ENCODE measurements at regions not wholly inside any gene's neighbourhood (a gene's known extent, or its start where the extent isn't known, plus 50 kb on each side); places are given as distances from the start of the nearest gene placed in this dataset.

- H3K4me2 ChIP-seq (ENCODE audit: low read depth, low read length, poor library complexity, severe bottlenecking): no peak overlapping the region
- H3K4me1 ChIP-seq (ENCODE audit: insufficient read depth, low read length, poor library complexity, severe bottlenecking): no peaks in the 10 kb centered on the region
- TF ChIP-seq EZH2phosphoT487 (IDR thresholded peaks at IDR 0.05; ENCODE audit: borderline replicate concordance) (no peak), CTCF (conservative IDR thresholded peaks at IDR 0.05; ENCODE audit: low read length) (no peak)
- H3K4me3 ChIP-seq (ENCODE audit: low read length, poor library complexity, severe bottlenecking): no peak overlapping the region
- H3K36me3 ChIP-seq (ENCODE audit: insufficient read depth, low read length): no peaks in the 10 kb centered on the region
- no peak overlapping the region for H2AFZ ChIP-seq (ENCODE audit: low read length)
- no peak overlapping the region for H3K9ac ChIP-seq (ENCODE audit: low read depth, low read length, poor library complexity, severe bottlenecking)
- no peaks in the 10 kb centered on the region for H3K9me3 ChIP-seq (ENCODE audit: insufficient read depth, low read depth, low read length)
- H3K79me2 ChIP-seq (ENCODE audit: insufficient read depth, low read length): no peaks in the 10 kb centered on the region
- no peaks in the 10 kb centered on the region for H3K9me2 ChIP-seq (replicated peaks; ENCODE audit: low read depth, low read length)
- no peaks in the 10 kb centered on the region for H3F3A ChIP-seq (ENCODE audit: low read depth)
- no peaks in the 10 kb centered on the region for H4K20me1 ChIP-seq (ENCODE audit: insufficient read depth, low read length, poor library complexity, severe bottlenecking)
- no peaks in the 10 kb centered on the region for H3K27me3 ChIP-seq (ENCODE audit: insufficient read depth, low read length, poor library complexity, severe bottlenecking)
These were observed 155.3 kb upstream of the HAND2 start for GRCh38 chr4:173685165-173685830.

DNA sequence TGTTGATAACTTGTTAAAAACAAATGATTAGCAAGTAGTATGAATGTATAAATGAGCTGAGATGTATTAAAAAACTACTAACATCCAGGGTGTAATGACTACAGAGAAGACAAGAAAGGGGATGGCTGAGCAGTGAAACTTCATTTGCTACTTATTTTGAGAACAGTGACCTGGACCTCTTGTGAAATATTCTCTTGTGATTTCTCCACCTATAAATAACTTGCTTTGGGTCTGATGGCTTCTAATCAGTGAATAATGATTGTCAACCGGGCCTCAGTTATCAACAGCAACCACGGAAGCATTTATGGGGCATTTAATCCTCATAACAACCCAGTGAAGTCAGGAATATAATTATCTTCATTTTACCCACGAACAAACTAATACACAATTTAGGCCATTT is 154.2 kb upstream of the HAND2 start:
- Histone ChIP-seq H3K9ac (ENCODE audit: low read depth, low read length, poor library complexity, severe bottlenecking) (no peak overlapping the region), H3F3A (ENCODE audit: low read depth) (no peaks in the 10 kb centered on the region), H3K36me3 (ENCODE audit: insufficient read depth, low read length) (no peaks in the 10 kb centered on the region), H3K9me3 (ENCODE audit: insufficient read depth, low read depth, low read length) (no peaks in the 10 kb centered on the region), H3K27me3 (ENCODE audit: insufficient read depth, low read length, poor library complexity, severe bottlenecking) (no peaks in the 10 kb centered on the region), H4K20me1 (ENCODE audit: insufficient read depth, low read length, poor library complexity, severe bottlenecking) (no peaks in the 10 kb centered on the region), H3K79me2 (ENCODE audit: insufficient read depth, low read length) (no peaks in the 10 kb centered on the region), H3K4me2 (ENCODE audit: low read depth, low read length, poor library complexity, severe bottlenecking) (no peak overlapping the region), H3K4me1 (ENCODE audit: insufficient read depth, low read length, poor library complexity, severe bottlenecking) (no peaks in the 10 kb centered on the region), H3K4me3 (ENCODE audit: low read length, poor library complexity, severe bottlenecking) (no peak overlapping the region), H2AFZ (ENCODE audit: low read length) (no peak overlapping the region), H3K9me2 (replicated peaks; ENCODE audit: low read depth, low read length) (no peaks in the 10 kb centered on the region)
- TF ChIP-seq CTCF (conservative IDR thresholded peaks at IDR 0.05; ENCODE audit: low read length) (no peak), EZH2phosphoT487 (IDR thresholded peaks at IDR 0.05; ENCODE audit: borderline replicate concordance) (no peak)

- H2AFZ ChIP-seq (ENCODE audit: low read length): no peak overlapping the region
- H3K9me2 ChIP-seq (replicated peaks; ENCODE audit: low read depth, low read length): no peaks in the 10 kb centered on the region
- H3K4me2 ChIP-seq (ENCODE audit: low read depth, low read length, poor library complexity, severe bottlenecking): no peak overlapping the region
- no peak overlapping the region for H3K4me3 ChIP-seq (ENCODE audit: low read length, poor library complexity, severe bottlenecking)
- no peak overlapping the region for H3K9ac ChIP-seq (ENCODE audit: low read depth, low read length, poor library complexity, severe bottlenecking)
- no peaks in the 10 kb centered on the region for H3K4me1 ChIP-seq (ENCODE audit: insufficient read depth, low read length, poor library complexity, severe bottlenecking)
- H4K20me1 ChIP-seq (ENCODE audit: insufficient read depth, low read length, poor library complexity, severe bottlenecking): no peaks in the 10 kb centered on the region
- no peaks in the 10 kb centered on the region for H3K36me3 ChIP-seq (ENCODE audit: insufficient read depth, low read length)
- no peaks in the 10 kb centered on the region for H3K27me3 ChIP-seq (ENCODE audit: insufficient read depth, low read length, poor library complexity, severe bottlenecking)
- no peaks in the 10 kb centered on the region for H3K9me3 ChIP-seq (ENCODE audit: insufficient read depth, low read depth, low read length)
- H3F3A ChIP-seq (ENCODE audit: low read depth): no peaks in the 10 kb centered on the region
- TF ChIP-seq CTCF (conservative IDR thresholded peaks at IDR 0.05; ENCODE audit: low read length): no peak
- no peak for TF ChIP-seq EZH2phosphoT487 (IDR thresholded peaks at IDR 0.05; ENCODE audit: borderline replicate concordance)
- no peaks in the 10 kb centered on the region for H3K79me2 ChIP-seq (ENCODE audit: insufficient read depth, low read length)
These were observed 152.6 kb upstream of the HAND2 start for GRCh38 chr4:173682609-173683008.

Data from Loucy (cell line).